ENCODE measurements at regions not wholly inside any gene's neighbourhood (a gene's known extent, or its start where the extent isn't known, plus 50 kb on each side); places are given as distances from the start of the nearest gene placed in this dataset.

DNA sequence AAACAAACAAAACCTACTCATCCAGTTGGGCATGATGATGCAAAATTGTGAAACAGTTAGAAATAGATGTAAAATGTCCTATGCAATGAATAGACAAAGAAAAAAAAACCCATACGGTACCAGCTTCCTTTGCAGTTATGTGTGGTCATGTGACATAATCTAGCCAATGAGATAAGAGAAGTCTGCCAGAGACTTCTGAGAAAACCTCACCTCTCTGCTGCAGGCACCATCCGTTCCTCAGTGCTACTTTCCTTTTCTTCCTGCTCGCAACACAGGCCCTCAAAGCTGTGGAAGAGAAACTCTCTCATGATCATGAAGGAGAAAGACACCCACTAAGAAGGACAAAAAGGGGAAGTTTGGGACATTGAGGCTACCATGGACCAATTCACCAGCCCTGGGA is 76.8 kb upstream of the CARD11 start:
- ATAC-seq: no peak
- TF ChIP-seq ZNF70 (CRISPR knock-in tag; IDR thresholded peaks at IDR 0.05) (no peak), TCF4 (CRISPR knock-in tag; IDR thresholded peaks at IDR 0.05; ENCODE audit: borderline replicate concordance) (no peak), PPARA (CRISPR knock-in tag; IDR thresholded peaks at IDR 0.05; ENCODE audit: borderline replicate concordance) (no peak), RARB (CRISPR knock-in tag; IDR thresholded peaks at IDR 0.05) (no peak), BACH2 (CRISPR knock-in tag; IDR thresholded peaks at IDR 0.05; ENCODE audit: borderline replicate concordance) (no peak), CSDC2 (CRISPR knock-in tag; IDR thresholded peaks at IDR 0.05) (no peak), ZC3H10 (CRISPR knock-in tag; IDR thresholded peaks at IDR 0.05) (no peak), SNAI2 (CRISPR knock-in tag; IDR thresholded peaks at IDR 0.05) (no peak), ESRRG (CRISPR knock-in tag; IDR thresholded peaks at IDR 0.05) (no peak), ARNTL (CRISPR knock-in tag; IDR thresholded peaks at IDR 0.05; ENCODE audit: borderline replicate concordance, low read depth) (no peak), GLIS3 (CRISPR knock-in tag; IDR thresholded peaks at IDR 0.05) (no peak), ZFP3 (CRISPR knock-in tag; IDR thresholded peaks at IDR 0.05) (no peak)
- TF ChIP-seq, protein P1, sequence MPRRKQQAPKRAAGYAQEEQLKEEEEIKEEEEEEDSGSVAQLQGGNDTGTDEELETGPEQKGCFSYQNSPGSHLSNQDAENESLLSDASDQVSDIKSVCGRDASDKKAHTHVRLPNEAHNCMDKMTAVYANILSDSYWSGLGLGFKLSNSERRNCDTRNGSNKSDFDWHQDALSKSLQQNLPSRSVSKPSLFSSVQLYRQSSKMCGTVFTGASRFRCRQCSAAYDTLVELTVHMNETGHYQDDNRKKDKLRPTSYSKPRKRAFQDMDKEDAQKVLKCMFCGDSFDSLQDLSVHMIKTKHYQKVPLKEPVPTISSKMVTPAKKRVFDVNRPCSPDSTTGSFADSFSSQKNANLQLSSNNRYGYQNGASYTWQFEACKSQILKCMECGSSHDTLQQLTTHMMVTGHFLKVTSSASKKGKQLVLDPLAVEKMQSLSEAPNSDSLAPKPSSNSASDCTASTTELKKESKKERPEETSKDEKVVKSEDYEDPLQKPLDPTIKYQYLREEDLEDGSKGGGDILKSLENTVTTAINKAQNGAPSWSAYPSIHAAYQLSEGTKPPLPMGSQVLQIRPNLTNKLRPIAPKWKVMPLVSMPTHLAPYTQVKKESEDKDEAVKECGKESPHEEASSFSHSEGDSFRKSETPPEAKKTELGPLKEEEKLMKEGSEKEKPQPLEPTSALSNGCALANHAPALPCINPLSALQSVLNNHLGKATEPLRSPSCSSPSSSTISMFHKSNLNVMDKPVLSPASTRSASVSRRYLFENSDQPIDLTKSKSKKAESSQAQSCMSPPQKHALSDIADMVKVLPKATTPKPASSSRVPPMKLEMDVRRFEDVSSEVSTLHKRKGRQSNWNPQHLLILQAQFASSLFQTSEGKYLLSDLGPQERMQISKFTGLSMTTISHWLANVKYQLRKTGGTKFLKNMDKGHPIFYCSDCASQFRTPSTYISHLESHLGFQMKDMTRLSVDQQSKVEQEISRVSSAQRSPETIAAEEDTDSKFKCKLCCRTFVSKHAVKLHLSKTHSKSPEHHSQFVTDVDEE (CRISPR knock-in tag; IDR thresholded peaks at IDR 0.05): no peak
- TF ChIP-seq, protein P2, sequence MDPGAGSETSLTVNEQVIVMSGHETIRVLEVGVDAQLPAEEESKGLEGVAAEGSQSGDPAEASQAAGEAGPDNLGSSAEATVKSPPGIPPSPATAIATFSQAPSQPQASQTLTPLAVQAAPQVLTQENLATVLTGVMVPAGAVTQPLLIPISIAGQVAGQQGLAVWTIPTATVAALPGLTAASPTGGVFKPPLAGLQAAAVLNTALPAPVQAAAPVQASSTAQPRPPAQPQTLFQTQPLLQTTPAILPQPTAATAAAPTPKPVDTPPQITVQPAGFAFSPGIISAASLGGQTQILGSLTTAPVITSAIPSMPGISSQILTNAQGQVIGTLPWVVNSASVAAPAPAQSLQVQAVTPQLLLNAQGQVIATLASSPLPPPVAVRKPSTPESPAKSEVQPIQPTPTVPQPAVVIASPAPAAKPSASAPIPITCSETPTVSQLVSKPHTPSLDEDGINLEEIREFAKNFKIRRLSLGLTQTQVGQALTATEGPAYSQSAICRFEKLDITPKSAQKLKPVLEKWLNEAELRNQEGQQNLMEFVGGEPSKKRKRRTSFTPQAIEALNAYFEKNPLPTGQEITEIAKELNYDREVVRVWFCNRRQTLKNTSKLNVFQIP (CRISPR knock-in tag; IDR thresholded peaks at IDR 0.05; ENCODE audit: borderline replicate concordance, low read depth): no peak

- TF ChIP-seq GLIS3 (CRISPR knock-in tag; IDR thresholded peaks at IDR 0.05) (no peak), CSRNP3 (CRISPR knock-in tag; IDR thresholded peaks at IDR 0.05) (no peak), SNAI2 (CRISPR knock-in tag; IDR thresholded peaks at IDR 0.05) (no peak)
- TF ChIP-seq, protein P3, sequence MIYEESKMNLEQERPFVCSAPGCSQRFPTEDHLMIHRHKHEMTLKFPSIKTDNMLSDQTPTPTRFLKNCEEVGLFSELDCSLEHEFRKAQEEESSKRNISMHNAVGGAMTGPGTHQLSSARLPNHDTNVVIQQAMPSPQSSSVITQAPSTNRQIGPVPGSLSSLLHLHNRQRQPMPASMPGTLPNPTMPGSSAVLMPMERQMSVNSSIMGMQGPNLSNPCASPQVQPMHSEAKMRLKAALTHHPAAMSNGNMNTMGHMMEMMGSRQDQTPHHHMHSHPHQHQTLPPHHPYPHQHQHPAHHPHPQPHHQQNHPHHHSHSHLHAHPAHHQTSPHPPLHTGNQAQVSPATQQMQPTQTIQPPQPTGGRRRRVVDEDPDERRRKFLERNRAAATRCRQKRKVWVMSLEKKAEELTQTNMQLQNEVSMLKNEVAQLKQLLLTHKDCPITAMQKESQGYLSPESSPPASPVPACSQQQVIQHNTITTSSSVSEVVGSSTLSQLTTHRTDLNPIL (CRISPR knock-in tag; IDR thresholded peaks at IDR 0.05; ENCODE audit: low read depth): no peak
- TF ChIP-seq, protein P1 (CRISPR knock-in tag; IDR thresholded peaks at IDR 0.05): no peak
- ATAC-seq: no peak
These were observed 85.3 kb upstream of the CARD11 start for GRCh38 chr7:3128857-3129490.

DNA sequence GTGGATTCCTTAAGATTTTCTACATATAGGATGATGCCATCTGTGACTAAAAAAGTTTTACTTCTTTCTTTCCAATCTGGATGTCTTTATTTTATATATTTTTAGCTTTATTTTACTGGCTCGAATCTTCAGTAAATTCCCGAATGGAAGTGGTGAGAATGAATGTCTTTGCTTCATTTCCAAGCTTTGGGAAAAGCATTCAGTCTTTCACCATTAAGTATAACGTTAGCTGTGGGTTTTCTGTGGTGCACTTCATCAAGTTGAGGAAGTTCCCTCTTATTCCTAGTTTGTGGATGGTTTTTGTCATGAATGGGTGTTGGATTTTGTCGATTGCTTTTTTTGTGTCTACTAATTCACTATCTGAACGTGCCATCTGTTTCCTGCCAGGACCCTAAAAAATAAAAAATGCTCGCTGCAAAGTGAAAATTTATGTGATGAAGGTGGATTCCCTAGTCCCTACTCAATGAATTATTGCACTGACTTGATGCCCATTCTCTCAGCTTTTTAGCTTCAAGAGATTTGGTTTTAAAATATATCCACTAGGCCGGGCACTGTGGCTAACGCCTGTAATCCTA is 90.2 kb upstream of the CARD11 start:
- no peak for ATAC-seq
- TF ChIP-seq TOX (CRISPR knock-in tag; IDR thresholded peaks at IDR 0.05; ENCODE audit: borderline replicate concordance) (no peak), ZC3H10 (CRISPR knock-in tag; IDR thresholded peaks at IDR 0.05) (no peak), PPARA (CRISPR knock-in tag; IDR thresholded peaks at IDR 0.05; ENCODE audit: borderline replicate concordance) (no peak), RARB (CRISPR knock-in tag; IDR thresholded peaks at IDR 0.05) (no peak), ZNF565 (CRISPR knock-in tag; conservative IDR thresholded peaks at IDR 0.05; ENCODE audit: low read depth) (no peak), SNAI2 (CRISPR knock-in tag; IDR thresholded peaks at IDR 0.05) (no peak), ZFP3 (CRISPR knock-in tag; IDR thresholded peaks at IDR 0.05) (no peak), ISL1 (CRISPR knock-in tag; IDR thresholded peaks at IDR 0.05) (no peak)
- TF ChIP-seq, protein P4, sequence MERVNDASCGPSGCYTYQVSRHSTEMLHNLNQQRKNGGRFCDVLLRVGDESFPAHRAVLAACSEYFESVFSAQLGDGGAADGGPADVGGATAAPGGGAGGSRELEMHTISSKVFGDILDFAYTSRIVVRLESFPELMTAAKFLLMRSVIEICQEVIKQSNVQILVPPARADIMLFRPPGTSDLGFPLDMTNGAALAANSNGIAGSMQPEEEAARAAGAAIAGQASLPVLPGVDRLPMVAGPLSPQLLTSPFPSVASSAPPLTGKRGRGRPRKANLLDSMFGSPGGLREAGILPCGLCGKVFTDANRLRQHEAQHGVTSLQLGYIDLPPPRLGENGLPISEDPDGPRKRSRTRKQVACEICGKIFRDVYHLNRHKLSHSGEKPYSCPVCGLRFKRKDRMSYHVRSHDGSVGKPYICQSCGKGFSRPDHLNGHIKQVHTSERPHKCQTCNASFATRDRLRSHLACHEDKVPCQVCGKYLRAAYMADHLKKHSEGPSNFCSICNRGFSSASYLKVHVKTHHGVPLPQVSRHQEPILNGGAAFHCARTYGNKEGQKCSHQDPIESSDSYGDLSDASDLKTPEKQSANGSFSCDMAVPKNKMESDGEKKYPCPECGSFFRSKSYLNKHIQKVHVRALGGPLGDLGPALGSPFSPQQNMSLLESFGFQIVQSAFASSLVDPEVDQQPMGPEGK (CRISPR knock-in tag; IDR thresholded peaks at IDR 0.05; ENCODE audit: borderline replicate concordance): no peak

All from SK-N-SH treated with all-trans-retinoic acid at 6 μM for 48 hours (cell line).